Spleen (tissue), 11 donors: ENCODE measurements at regions not wholly inside any gene's neighbourhood (a gene's known extent, or its start where the extent isn't known, plus 50 kb on each side); places are given as distances from the start of the nearest gene placed in this dataset.
"Not testable (repeated sequence)": the region's sequence is repeated elsewhere in the genome, so short reads cannot be mapped to it uniquely, and the experiment has no call there.

Experiments
- DNase-seq: peaks from one replicate; pipeline ENCODE4 v3.0.0-alpha.2; 2020
- H3K27ac ChIP-seq, 8 donors: fragments of 200-600 bp; sonication (generic) in 7 of 8; 1 replicate in 4 of 8; 2 replicates in 4 of 8; pipeline versions ENCODE4 v1.5.0 to v1.8.0; 2016 to 2021; ENCODE audit warnings: inconsistent platforms in 4 of 8, mild to moderate bottlenecking in 4 of 8, moderate library complexity in 1 of 8
- H3K27me3 ChIP-seq, 7 donors: fragments of 200-600 bp; sonication (generic) in 6 of 7; replicated peaks in 1 of 7; 1 replicate in 4 of 7; 2 replicates in 3 of 7; pipeline versions ENCODE4 v1.5.0 to v1.8.0; 2016 to 2021; ENCODE audit warnings: inconsistent platforms in 3 of 7, mild to moderate bottlenecking in 1 of 7
- H3K36me3 ChIP-seq, 6 donors: fragments of 200-600 bp; sonication (generic) in 5 of 6; 1 replicate in 4 of 6; 2 replicates in 2 of 6; pipeline versions ENCODE4 v1.5.0 to v1.8.0; 2016 to 2021; ENCODE audit warnings: inconsistent platforms in 2 of 6
- H3K4me1 ChIP-seq, 6 donors: fragments of 200-600 bp; sonication (generic) in 5 of 6; 1 replicate in 3 of 6; 2 replicates in 3 of 6; pipeline versions ENCODE4 v1.5.0 to v1.8.0; 2016 to 2021; ENCODE audit warnings: inconsistent platforms in 3 of 6
- H3K4me3 ChIP-seq, 8 donors: fragments of 200-600 bp; sonication (generic) in 7 of 8; 1 replicate in 4 of 8; 2 replicates in 4 of 8; pipeline versions ENCODE4 v1.5.0 to v1.8.0; 2016 to 2021; ENCODE audit warnings: inconsistent platforms in 4 of 8, mild to moderate bottlenecking in 4 of 8, moderate library complexity in 2 of 8
- H3K9me3 ChIP-seq, 8 donors: fragments of 200-600 bp; sonication (generic) in 7 of 8; 1 replicate in 4 of 8; 2 replicates in 4 of 8; pipeline versions ENCODE4 v1.5.0 to v1.8.0; 2016 to 2021; ENCODE audit warnings: inconsistent platforms in 4 of 8
- POLR2A ChIP-seq, 3 donors: fragments of 450-650 bp; IDR thresholded peaks; one replicate each; pipeline ENCODE4 v1.5.1; 2017; ENCODE audit warnings: antibody characterized with exemption in 3 of 3, mild to moderate bottlenecking in 1 of 3
- POLR2AphosphoS5 ChIP-seq, 3 donors: sonication (generic); formaldehyde crosslinking; IDR thresholded peaks; one replicate each; pipeline ENCODE4 v1.5.1; 2017; ENCODE audit warnings: antibody characterized with exemption in 3 of 3
- WGBS, 5 donors: extraction: QIAGEN DNeasy Blood & Tissue Kit in 3 of 5; methylation state at CpG; one replicate each; pipeline versions ENCODE4 v1.1.5 to v1.1.7; 2013 to 2018; 5-methylcytosine and 5-hydroxymethylcytosine counted together
- intact Hi-C: fragments of 100-400 bp; cut with DNase I; formaldehyde crosslinking; loops from one replicate; pipeline ENCODE4 v1.15.0; 2023; ENCODE audit warnings: low total_unique reads
- TF ChIP-seq, protein P1 (sequence below), 11 experiments: fragments of 200-600 bp in 7 of 11; fragments of 450-650 bp in 4 of 11; sonication (generic) in 4 of 11; IDR thresholded peaks in 8 of 11; conservative IDR thresholded peaks in 3 of 11; 1 replicate in 7 of 11; 2 replicates in 4 of 11; pipeline versions ENCODE4 v1.4.0 to v1.8.0; 2016 to 2021; ENCODE audit warnings: antibody characterized with exemption in 11 of 11, inconsistent platforms in 4 of 11, mild to moderate bottlenecking in 1 of 11
- donor health status: healthy with polysubstance abuse.
- donor health status: DM: no; HTN: no; CAD: no; lungs with moderate emphysema.
- donor health status: DM: no; HTN: no; CAD: no.
- donor health status: Bipolar disorder and iron deficiency.
- donor health status: healthy.
- donor health status: DM: no; HTN: no; CAD: no.
- donor health status: DM: yes; HTN: yes; CAD: no.

DNA sequence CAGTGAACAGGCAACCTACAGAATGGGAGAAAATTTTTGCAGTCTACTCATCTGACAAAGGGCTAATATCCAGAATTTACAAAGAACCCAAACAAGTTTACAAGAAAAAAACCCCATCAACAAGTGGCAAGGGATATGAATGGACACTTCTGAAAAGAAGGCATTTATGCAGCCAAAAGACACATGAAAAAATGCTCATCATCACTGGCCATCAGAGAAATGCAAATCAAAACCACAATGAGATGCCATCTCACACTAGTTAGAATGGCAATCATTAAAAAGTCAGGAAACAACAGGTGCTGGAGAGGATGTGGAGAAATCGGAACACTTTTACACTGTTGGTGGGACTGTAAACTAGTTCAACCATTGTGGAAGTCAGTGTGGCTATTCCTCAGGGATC, 80.3 kb downstream of the ZNF474 start:
- H3K4me3 ChIP-seq, H3K27me3 ChIP-seq, DNase-seq, H3K27ac ChIP-seq, intact Hi-C loops, H3K4me1 ChIP-seq, H3K36me3 ChIP-seq, H3K9me3 ChIP-seq: not testable (repeated sequence)
- 71 to 100% (median 87%) methylated on average over 1 of the region's 1 CpG for WGBS, 5 donors

DNA sequence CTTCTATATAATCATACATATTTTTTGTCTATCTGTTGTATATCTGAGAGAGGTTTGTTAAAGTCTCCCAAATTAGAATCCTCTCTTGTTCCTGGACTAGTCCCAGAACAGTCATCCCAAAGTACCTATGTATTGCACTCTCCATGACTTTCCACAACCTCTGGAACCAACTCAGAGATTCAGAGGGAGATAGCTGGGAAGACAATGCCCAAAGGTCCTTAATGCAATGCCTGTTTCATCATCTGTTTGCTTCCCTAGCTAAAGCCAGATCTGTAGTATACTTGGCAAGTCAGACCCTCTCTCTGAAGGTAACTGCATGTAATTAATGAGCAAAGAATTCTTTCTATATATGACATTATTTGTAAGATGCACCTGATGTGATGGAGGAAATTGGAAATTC, 89.4 kb downstream of the ZNF474 start:
- H3K4me1 ChIP-seq: no peaks in the 10 kb centered on the region
- TF ChIP-seq POLR2AphosphoS5 (IDR thresholded peaks at IDR 0.05) (no peak), POLR2A (IDR thresholded peaks at IDR 0.05) (no peak)
- TF ChIP-seq, protein P1, sequence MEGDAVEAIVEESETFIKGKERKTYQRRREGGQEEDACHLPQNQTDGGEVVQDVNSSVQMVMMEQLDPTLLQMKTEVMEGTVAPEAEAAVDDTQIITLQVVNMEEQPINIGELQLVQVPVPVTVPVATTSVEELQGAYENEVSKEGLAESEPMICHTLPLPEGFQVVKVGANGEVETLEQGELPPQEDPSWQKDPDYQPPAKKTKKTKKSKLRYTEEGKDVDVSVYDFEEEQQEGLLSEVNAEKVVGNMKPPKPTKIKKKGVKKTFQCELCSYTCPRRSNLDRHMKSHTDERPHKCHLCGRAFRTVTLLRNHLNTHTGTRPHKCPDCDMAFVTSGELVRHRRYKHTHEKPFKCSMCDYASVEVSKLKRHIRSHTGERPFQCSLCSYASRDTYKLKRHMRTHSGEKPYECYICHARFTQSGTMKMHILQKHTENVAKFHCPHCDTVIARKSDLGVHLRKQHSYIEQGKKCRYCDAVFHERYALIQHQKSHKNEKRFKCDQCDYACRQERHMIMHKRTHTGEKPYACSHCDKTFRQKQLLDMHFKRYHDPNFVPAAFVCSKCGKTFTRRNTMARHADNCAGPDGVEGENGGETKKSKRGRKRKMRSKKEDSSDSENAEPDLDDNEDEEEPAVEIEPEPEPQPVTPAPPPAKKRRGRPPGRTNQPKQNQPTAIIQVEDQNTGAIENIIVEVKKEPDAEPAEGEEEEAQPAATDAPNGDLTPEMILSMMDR (IDR thresholded peaks at IDR 0.05 in 8 of 11, conservative IDR thresholded peaks at IDR 0.05 in 3 of 11): no peak
- no peaks in the 10 kb centered on the region for H3K36me3 ChIP-seq
- no peak overlapping the region for H3K27ac ChIP-seq
- H3K9me3 ChIP-seq: peaks cover 0 to 6% (median under 1%) of the 10 kb centered on the region in 8 donors
- intact Hi-C loops: no loop called here
- H3K4me3 ChIP-seq: no peak overlapping the region
- H3K27me3 ChIP-seq: no peaks in the 10 kb centered on the region
- no peak for DNase-seq

DNA sequence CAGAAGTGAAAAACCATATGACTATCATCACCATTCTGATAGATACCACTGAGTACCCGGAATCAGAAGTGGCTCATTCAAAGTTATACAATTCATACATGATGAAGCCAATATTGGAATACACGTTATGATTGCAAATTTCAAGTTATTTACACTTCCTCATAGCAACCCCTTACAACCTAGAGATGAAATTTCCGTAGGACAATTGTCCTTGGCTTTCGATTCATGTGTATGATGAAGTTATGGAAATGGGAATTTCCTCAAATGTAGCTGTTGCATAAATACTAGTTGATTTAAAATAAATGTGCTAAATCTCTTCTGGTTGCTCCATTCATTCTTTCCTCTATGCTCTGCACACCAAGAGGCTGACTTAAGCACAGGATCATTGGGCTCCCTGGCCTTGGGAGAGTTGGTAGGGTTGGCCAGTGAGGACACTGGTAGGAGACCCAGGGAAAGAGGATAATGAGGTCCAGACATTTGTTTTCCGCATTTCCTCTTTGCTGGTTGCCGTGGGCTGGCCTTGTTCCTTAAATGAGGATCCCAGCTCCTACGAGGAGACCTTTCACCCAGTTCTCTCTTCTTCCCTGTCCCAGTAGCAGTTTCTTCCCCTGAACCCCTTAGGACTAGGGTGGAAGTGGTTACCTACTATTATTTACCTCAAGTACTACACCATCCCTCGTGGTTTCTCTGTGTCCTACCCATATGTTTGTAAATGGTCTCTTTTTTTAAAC, 90.3 kb downstream of the ZNF474 start:
- WGBS, 5 donors: 63 to 73% (median 70%) methylated on average over 8 of the region's 8 CpGs
- Histone ChIP-seq H3K36me3 (no peaks in the 10 kb centered on the region), H3K27ac (peak overlapping the region in 1 of 8 donors; percentile 18), H3K27me3 (no peaks in the 10 kb centered on the region), H3K9me3 (peaks cover 0 to 13% (median 5%) of the 10 kb centered on the region in 8 donors), H3K4me1 (no peaks in the 10 kb centered on the region), H3K4me3 (no peak overlapping the region)
- intact Hi-C loops: no loop called here
- no peak for DNase-seq
- TF ChIP-seq POLR2AphosphoS5 (IDR thresholded peaks at IDR 0.05) (no peak), POLR2A (IDR thresholded peaks at IDR 0.05) (no peak)
- TF ChIP-seq, protein P1 (IDR thresholded peaks at IDR 0.05 in 8 of 11, conservative IDR thresholded peaks at IDR 0.05 in 3 of 11): no peak

DNA sequence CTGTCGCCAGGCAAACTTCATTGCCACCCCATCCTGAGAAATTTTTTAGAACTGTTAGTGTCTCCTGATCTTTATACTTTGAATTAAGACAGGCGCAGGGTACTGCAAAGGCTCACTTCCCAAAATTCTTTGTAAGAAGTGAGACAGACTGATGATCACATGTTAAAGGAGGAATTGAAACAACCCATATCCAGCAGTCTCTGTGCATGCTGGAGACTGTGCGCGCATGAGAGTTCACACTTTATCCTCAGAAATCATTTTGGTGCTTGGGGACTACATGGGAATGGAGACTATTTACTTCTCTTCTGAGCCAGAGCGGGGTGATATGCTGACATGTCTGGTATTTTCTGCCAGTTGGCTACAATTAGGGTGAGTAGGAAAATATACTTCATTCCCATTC, 91.2 kb downstream of the ZNF474 start:
- H3K9me3 ChIP-seq: peaks cover 0 to 18% (median 5%) of the 10 kb centered on the region in 8 donors
- no peak overlapping the region for H3K27ac ChIP-seq
- intact Hi-C loops: no loop called here
- H3K27me3 ChIP-seq: no peaks in the 10 kb centered on the region
- no peaks in the 10 kb centered on the region for H3K36me3 ChIP-seq
- WGBS, 5 donors: 81 to 88% (median 83%) methylated on average over 5 of the region's 5 CpGs
- no peak overlapping the region for H3K4me3 ChIP-seq
- no peak for DNase-seq
- TF ChIP-seq, protein P1 (IDR thresholded peaks at IDR 0.05 in 8 of 11, conservative IDR thresholded peaks at IDR 0.05 in 3 of 11): no peak
- TF ChIP-seq POLR2AphosphoS5 (IDR thresholded peaks at IDR 0.05) (no peak), POLR2A (IDR thresholded peaks at IDR 0.05) (no peak)
- no peaks in the 10 kb centered on the region for H3K4me1 ChIP-seq
